ENCODE measurements at regions not wholly inside any gene's neighbourhood (a gene's known extent, or its start where the extent isn't known, plus 50 kb on each side); places are given as distances from the start of the nearest gene placed in this dataset.

- TF ChIP-seq CTCF (IDR thresholded peaks at IDR 0.05 in 4 of 5, conservative IDR thresholded peaks at IDR 0.05 in 1 of 5) (no peak), POLR2A (IDR thresholded peaks at IDR 0.05) (no peak)
Measured at GRCh38 chr1:83750201-83750600, 248.7 kb downstream of the TTLL7 start.

Measured in gastrocnemius medialis (tissue), 4 donors.